MM.1S (cell line): ENCODE measurements at regions not wholly inside any gene's neighbourhood (a gene's known extent, or its start where the extent isn't known, plus 50 kb on each side); places are given as distances from the start of the nearest gene placed in this dataset.

Source experiments
- CTCF ChIP-seq: fragments of 300-600 bp; sonication (generic); IDR thresholded peaks from 2 replicates; pipeline ENCODE4 v1.5.1; 2016; ENCODE audit warnings: antibody characterized with exemption, low read length, mixed read lengths
- EZH2 ChIP-seq: fragments of 300-600 bp; sonication (generic); optimal IDR thresholded peaks from 2 replicates; pipeline ENCODE3; 2017; ENCODE audit warnings: low read depth, mild to moderate bottlenecking, antibody characterized with exemption, low read length, mixed read lengths
- EZH2phosphoT487 ChIP-seq: fragments of 300-600 bp; sonication (generic); IDR thresholded peaks from 2 replicates; pipeline ENCODE4 v1.6.1; 2018; ENCODE audit warnings: antibody characterized with exemption, low read length

GRCh38 chr3:106275592-106275991 lies 406.8 kb upstream of the CBLB start:
- TF ChIP-seq CTCF: no peak
- no peak for TF ChIP-seq EZH2phosphoT487
- no peak for TF ChIP-seq EZH2
